GM23338 (cell line): ENCODE measurements at regions not wholly inside any gene's neighbourhood (a gene's known extent, or its start where the extent isn't known, plus 50 kb on each side); places are given as distances from the start of the nearest gene placed in this dataset.

Source experiments
- CREB1 ChIP-seq: fragments of 250-450 bp; sonication (Bioruptor Pico); IDR thresholded peaks from 2 replicates; pipeline ENCODE4 v1.5.0; 2020; ENCODE audit warnings: low read depth, mild to moderate bottlenecking, moderate library complexity
- CTCF ChIP-seq, 2 experiments: fragments of 200-600 bp in 1 of 2; sonication (generic) in 1 of 2; conservative IDR thresholded peaks; 2 replicates each; pipeline versions ENCODE4 v1.5.1 to v1.6.1; 2016 to 2017; ENCODE audit warnings: antibody characterized with exemption in 2 of 2, low read depth in 2 of 2, mild to moderate bottlenecking in 2 of 2, moderate library complexity in 1 of 2
- EZH2 ChIP-seq: fragments of 200-600 bp; sonication (generic); IDR thresholded peaks from one replicate; pipeline ENCODE4 v1.8.0; 2017; ENCODE audit warnings: antibody characterized with exemption, mild to moderate bottlenecking, low read depth; ENCODE audit not compliant: unreplicated experiment
- EZH2phosphoT487 ChIP-seq: fragments of 200-600 bp; sonication (generic); IDR thresholded peaks from one replicate; pipeline ENCODE4 v1.8.1; 2018; ENCODE audit warnings: antibody characterized with exemption; ENCODE audit not compliant: unreplicated experiment
- JUNB ChIP-seq: IDR thresholded peaks from one replicate; pipeline ENCODE4 v1.6.1; 2016; ENCODE audit warnings: antibody characterized with exemption; ENCODE audit not compliant: unreplicated experiment
- POLR2AphosphoS5 ChIP-seq: IDR thresholded peaks from 2 replicates; pipeline ENCODE4 v1.6.1; 2016; ENCODE audit warnings: antibody characterized with exemption, low read depth
- REST ChIP-seq: IDR thresholded peaks from one replicate; pipeline ENCODE4 v1.6.1; 2018; ENCODE audit warnings: antibody characterized with exemption; ENCODE audit not compliant: unreplicated experiment
- STAT1 ChIP-seq: IDR thresholded peaks from one replicate; pipeline ENCODE4 v1.6.1; 2016; ENCODE audit warnings: antibody characterized with exemption; ENCODE audit not compliant: unreplicated experiment
- ZNF331 ChIP-seq: fragments of 250-450 bp; sonication (Bioruptor Pico); IDR thresholded peaks from 2 replicates; pipeline ENCODE4 v1.5.0; 2020; ENCODE audit warnings: low read depth, mild to moderate bottlenecking, moderate library complexity

- TF ChIP-seq CTCF (conservative IDR thresholded peaks at IDR 0.05; ENCODE audit: low read depth in 2 of 2) (no peak), POLR2AphosphoS5 (no peak), EZH2 (no peak), ZNF331 (CRISPR knock-in tag) (no peak), EZH2phosphoT487 (no peak), REST (no peak), CREB1 (CRISPR knock-in tag) (no peak), STAT1 (no peak), JUNB (no peak)
Measured at GRCh38 chr2:164369366-164369765, 251.9 kb downstream of the GRB14 start.
